ENCODE measurements at regions not wholly inside any gene's neighbourhood (a gene's known extent, or its start where the extent isn't known, plus 50 kb on each side); places are given as distances from the start of the nearest gene placed in this dataset.

- no peaks in the 10 kb centered on the region for H3K36me3 ChIP-seq (ENCODE audit: control insufficient read depth in 2 of 2, extremely low read depth in 1 of 2, insufficient read depth in 2 of 2, low read length in 2 of 2)
- H3K27me3 ChIP-seq (ENCODE audit: control insufficient read depth in 2 of 2, insufficient read depth in 2 of 2, low read length in 2 of 2) = no peaks in the 10 kb centered on the region
- FAIRE-seq = no peak
- dilution Hi-C loops (cut with MboI; ENCODE audit: extremely low pct_ligation_motif_present, low sequenced_read_pairs) (no loop called here), intact Hi-C loops (cut with micrococcal nuclease) (no loop called here)
- no peaks in the 10 kb centered on the region for H3K79me2 ChIP-seq (ENCODE audit: control insufficient read depth, insufficient read depth, low read length)
- TF ChIP-seq POLR2A (IDR thresholded peaks at IDR 0.05; ENCODE audit: low read depth, low read length) (no peak), EZH2 (IDR thresholded peaks at IDR 0.05; ENCODE audit: borderline replicate concordance, low read depth, low read length, severe bottlenecking) (no peak)
- H3K27ac ChIP-seq (ENCODE audit: insufficient read depth, low read depth, low read length) = no peak overlapping the region
- no peak overlapping the region for H3K4me3 ChIP-seq (replicated peaks in 1 of 3; ENCODE audit: insufficient read depth in 1 of 3, low read depth in 1 of 3, low read length in 3 of 3)
- no TSS peak for BruUV-seq (replicated peaks)
- no peak overlapping the region for H2AFZ ChIP-seq (ENCODE audit: low read depth, low read length)
- CTCF ChIA-PET = no interaction called here
- no peak overlapping the region for H3K4me2 ChIP-seq (ENCODE audit: insufficient read depth, low read length)
- no peak overlapping the region for H3K9ac ChIP-seq (replicated peaks; ENCODE audit: extremely low read depth, insufficient read depth, low read length)
- no peaks in the 10 kb centered on the region for H3K4me1 ChIP-seq (ENCODE audit: control insufficient read depth, extremely low read depth, insufficient read depth, low read length)
- no peaks in the 10 kb centered on the region for H3K9me1 ChIP-seq (replicated peaks; ENCODE audit: control insufficient read depth, extremely low read depth, insufficient read depth, low read length)
- H3K9me3 ChIP-seq (replicated peaks; ENCODE audit: control insufficient read depth, insufficient read depth, low read length) = peaks cover 1% of the 10 kb centered on the region
- POLR2A ChIA-PET = no interaction called here
- DNase-seq (ENCODE audit: low read depth, low spot score) = no peak
- H4K20me1 ChIP-seq (replicated peaks; ENCODE audit: control insufficient read depth, extremely low read depth, insufficient read depth, low read length) = no peaks in the 10 kb centered on the region
These were observed 123.2 kb upstream of the KCNIP4 start for GRCh38 chr4:22071749-22072148.

- no TSS peak for BruUV-seq (replicated peaks)
- intact Hi-C loops (cut with micrococcal nuclease) (no loop called here), dilution Hi-C loops (cut with MboI; ENCODE audit: extremely low pct_ligation_motif_present, low sequenced_read_pairs) (no loop called here)
- CTCF ChIA-PET = no interaction called here
- H3K27me3 ChIP-seq (ENCODE audit: control insufficient read depth in 2 of 2, insufficient read depth in 2 of 2, low read length in 2 of 2) = no peaks in the 10 kb centered on the region
- no peak overlapping the region for H3K4me3 ChIP-seq (replicated peaks in 1 of 3; ENCODE audit: insufficient read depth in 1 of 3, low read depth in 1 of 3, low read length in 3 of 3)
- no peak overlapping the region for H3K27ac ChIP-seq (ENCODE audit: insufficient read depth, low read depth, low read length)
- H4K20me1 ChIP-seq (replicated peaks; ENCODE audit: control insufficient read depth, extremely low read depth, insufficient read depth, low read length) = no peaks in the 10 kb centered on the region
- no peaks in the 10 kb centered on the region for H3K79me2 ChIP-seq (ENCODE audit: control insufficient read depth, insufficient read depth, low read length)
- no peak overlapping the region for H3K9ac ChIP-seq (replicated peaks; ENCODE audit: extremely low read depth, insufficient read depth, low read length)
- FAIRE-seq (no peak), DNase-seq (ENCODE audit: low read depth, low spot score) (no peak)
- H2AFZ ChIP-seq (ENCODE audit: low read depth, low read length) = no peak overlapping the region
- POLR2A ChIA-PET = no interaction called here
- TF ChIP-seq FOS (IDR thresholded peaks at IDR 0.05; ENCODE audit: borderline replicate concordance, insufficient read depth, low read length) (no peak), JUN (IDR thresholded peaks at IDR 0.05; ENCODE audit: borderline replicate concordance, insufficient read depth, insufficient read length, low read depth) (no peak), POLR2AphosphoS5 (IDR thresholded peaks at IDR 0.05; ENCODE audit: insufficient read depth, low read depth, low read length) (no peak), EZH2 (IDR thresholded peaks at IDR 0.05; ENCODE audit: borderline replicate concordance, low read depth, low read length, severe bottlenecking) (no peak), MYC (IDR thresholded peaks at IDR 0.05; ENCODE audit: low read depth, low read length) (no peak), MAX (IDR thresholded peaks at IDR 0.05; ENCODE audit: insufficient read depth, insufficient read length) (no peak), CTCF (IDR thresholded peaks at IDR 0.05; ENCODE audit: extremely low read depth in 1 of 2, insufficient read depth in 1 of 2, low read depth in 1 of 2, low read length in 2 of 2) (no peak), POLR2A (IDR thresholded peaks at IDR 0.05; ENCODE audit: low read depth, low read length) (no peak)
- peaks cover 1% of the 10 kb centered on the region for H3K9me3 ChIP-seq (replicated peaks; ENCODE audit: control insufficient read depth, insufficient read depth, low read length)
- H3K36me3 ChIP-seq (ENCODE audit: control insufficient read depth in 2 of 2, extremely low read depth in 1 of 2, insufficient read depth in 2 of 2, low read length in 2 of 2) = no peaks in the 10 kb centered on the region
- H3K9me1 ChIP-seq (replicated peaks; ENCODE audit: control insufficient read depth, extremely low read depth, insufficient read depth, low read length) = no peaks in the 10 kb centered on the region
- H3K4me2 ChIP-seq (ENCODE audit: insufficient read depth, low read length) = no peak overlapping the region
- H3K4me1 ChIP-seq (ENCODE audit: control insufficient read depth, extremely low read depth, insufficient read depth, low read length) = no peaks in the 10 kb centered on the region
These were observed 121.7 kb upstream of the KCNIP4 start for GRCh38 chr4:22070256-22070655.

Measured in endothelial cell of umbilical vein (primary cell).